COLO668 (cell line): ENCODE measurements at regions not wholly inside any gene's neighbourhood (a gene's known extent, or its start where the extent isn't known, plus 50 kb on each side); places are given as distances from the start of the nearest gene placed in this dataset.
"Not testable (repeated sequence)": the region's sequence is repeated elsewhere in the genome, so short reads cannot be mapped to it uniquely, and the experiment has no call there.

Source experiments
- DNase-seq: peaks from one replicate; lab custom pipeline; 2025; ENCODE audit not compliant: unreplicated experiment; lab: John Stamatoyannopoulos, UW

DNA sequence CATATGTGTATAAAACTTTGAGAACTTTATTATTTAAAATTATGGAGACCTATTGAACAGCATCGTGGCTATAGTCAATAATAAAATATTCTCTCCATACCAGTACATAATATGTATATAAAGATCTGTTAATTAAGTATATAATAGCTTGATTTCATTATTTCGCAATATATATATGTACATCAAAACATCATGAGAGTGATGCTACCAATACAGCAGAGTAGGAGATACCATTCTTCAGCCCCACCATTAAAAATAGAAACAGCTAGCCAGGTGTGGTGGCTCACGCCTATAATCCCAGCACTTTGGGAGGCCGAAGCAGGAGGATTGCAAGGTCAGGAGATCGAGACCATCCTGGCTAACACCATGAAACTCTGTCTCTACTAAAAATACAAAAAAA lies 1755.3 kb upstream of the SPRY2 start:
- no peak for DNase-seq

DNA sequence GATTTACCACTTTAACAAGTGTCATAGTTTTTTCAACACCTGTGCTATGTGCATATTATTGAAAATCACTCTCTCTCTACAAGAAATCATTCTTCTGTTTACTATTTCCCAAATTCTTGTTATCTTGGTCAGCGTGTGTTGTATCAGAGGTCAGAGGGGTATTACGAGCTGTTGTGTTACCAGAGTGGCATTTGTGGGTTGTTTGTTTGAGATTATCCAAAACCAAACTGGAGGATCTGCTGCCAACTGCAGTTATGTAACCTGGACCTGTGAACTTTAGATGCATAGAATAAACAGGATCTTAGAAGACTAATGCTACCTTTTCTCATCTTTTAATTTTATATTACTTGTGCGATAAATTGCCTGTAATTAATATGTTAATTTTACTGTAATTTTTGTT lies 1751.4 kb upstream of the SPRY2 start:
- no peak for DNase-seq

DNA sequence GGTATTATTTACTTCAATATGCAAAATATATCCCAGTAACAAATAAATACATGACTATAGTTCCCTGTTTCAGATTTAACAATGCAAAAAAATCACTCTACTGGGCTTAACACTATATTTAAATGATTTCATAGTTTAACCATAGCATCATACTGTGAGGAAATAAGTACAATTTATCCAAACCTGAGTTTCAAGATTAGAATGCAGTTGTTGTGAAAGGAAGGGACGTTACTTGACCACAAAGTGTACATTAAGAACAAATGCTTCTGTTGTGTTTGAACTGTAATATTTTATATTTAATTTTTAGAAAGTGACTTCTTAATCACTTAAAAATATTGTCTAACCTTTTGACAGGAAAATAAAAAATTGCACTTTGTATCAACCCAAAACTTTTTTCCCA lies 1747.9 kb upstream of the SPRY2 start:
- no peak for DNase-seq

DNA sequence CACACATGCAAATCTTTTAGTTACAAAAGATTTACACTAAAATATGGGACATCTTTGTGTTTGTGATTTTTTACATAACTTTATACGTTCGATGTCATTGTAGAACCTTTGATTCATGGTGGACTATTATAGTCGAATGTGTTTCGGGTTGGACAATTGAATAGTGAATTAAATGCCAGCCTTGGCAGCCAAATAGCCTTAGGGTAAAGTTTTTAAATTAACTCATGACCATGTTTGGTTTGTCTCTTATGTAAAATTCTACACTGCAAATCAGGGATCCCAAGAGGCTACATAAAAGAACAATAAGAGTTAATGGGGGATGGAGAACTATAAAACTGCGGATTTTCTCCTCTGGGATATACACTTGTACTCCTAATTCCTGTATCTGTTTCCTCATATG lies 1735.6 kb upstream of the SPRY2 start:
- DNase-seq = no peak

DNA sequence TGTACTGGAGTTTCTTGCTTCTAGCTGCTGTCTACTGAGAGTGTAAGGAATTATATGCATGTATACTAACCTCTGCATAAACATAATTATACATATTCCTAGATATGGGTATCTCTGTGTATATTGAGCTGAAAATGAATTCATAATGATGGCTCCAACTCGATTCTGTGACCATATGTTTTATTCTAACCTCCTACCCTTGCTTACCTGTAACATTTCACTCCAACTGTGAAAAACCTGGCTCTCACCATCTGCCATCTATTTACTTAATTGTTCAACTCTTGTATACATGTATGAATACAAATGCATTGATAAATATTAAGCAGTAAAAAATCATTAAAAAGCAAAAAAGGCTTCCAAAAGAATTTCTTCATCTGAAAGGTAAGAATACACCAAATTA lies 1729.5 kb upstream of the SPRY2 start:
- no peak for DNase-seq

DNA sequence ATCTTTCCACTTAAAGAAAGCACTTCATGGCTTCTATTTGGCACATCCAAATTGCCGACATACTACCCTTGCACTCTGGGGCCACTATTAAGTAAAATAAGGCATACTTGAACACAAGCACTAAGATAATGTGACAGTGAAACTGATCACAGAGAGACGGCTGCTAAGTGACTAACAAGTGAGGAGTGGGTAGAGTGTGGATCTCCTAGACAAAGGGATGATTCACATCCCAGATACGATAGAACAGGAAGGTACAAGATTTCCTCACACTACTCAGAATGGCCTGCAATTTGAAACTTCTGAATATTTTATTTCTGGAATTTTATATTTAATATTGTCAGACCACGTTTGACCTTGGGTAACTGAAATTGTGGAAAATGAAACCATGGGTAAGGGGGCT lies 1721.8 kb upstream of the SPRY2 start:
- DNase-seq = no peak

DNA sequence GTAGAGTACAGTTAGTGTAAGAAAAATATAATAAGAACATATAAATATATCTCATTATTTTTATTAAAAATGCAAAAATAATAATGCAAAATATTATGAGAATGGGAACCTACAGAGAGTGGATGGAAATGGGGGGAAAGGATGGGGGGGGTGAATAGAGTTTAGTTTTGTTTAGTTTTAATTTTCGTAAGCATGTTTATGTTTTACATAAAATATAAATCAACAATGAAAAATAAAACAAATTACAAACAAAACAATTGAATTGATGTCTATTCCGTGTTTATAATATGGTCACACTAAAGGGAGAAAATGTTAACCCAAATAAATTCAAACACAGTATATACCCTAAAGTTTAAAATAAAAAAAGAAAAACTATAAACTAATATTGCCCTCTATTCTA lies 1717.4 kb upstream of the SPRY2 start:
- no peak for DNase-seq

DNA sequence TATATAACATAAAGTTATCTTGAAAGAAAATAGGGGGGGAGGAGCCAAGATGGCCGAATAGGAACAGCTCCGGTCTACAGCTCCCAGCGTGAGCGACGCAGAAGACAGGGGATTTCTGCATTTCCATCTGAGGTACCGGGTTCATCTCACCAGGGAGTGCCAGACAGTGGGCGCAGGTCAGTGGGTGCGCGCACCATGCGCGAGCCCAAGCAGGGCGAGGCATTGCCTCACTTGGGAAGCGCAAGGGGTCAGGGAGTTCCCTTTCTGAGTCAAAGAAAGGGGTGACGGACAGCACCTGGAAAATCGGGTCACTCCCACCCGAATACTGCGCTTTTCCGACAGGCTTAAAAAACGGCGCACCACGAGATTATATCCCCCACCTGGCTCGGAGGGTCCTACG lies 1704.4 kb upstream of the SPRY2 start:
- DNase-seq = not testable (repeated sequence)

DNA sequence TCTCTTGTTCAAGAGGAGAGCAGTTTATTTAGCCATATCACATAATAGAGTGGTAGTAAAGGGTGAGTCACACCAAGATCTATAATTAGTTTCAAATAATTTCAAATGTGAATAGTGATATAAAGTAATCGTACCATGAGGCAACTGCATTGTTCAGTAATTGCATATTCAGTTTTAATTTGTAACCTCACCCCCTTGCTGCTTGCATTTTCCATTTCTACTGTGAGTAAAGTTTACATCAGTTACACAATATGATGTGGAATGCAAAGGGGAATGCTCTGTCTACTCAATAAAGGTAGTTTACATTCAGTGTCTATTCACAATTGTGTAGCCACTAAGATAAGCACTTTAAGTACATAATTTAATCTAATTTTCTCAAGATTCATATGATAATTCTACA lies 1695.7 kb upstream of the SPRY2 start:
- no peak for DNase-seq

DNA sequence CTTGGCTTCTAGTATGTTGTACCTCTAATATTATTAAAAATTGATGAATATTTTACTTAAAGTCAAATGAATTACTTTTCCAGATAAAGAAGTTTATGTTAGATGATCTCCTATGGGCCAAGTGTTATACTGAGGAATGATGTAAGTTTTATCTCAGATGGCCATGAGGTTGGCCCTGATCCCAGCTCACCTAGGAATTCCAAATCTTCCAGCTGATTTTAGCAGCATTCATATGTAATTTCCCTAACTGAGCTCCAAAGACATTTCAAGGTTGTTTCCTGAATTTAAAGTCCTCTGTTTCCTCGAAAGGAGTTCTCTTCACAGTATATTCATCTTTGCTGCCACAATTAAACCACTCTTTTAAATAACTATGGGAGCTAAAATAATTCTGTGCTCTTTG lies 1670.4 kb upstream of the SPRY2 start:
- no peak for DNase-seq

DNA sequence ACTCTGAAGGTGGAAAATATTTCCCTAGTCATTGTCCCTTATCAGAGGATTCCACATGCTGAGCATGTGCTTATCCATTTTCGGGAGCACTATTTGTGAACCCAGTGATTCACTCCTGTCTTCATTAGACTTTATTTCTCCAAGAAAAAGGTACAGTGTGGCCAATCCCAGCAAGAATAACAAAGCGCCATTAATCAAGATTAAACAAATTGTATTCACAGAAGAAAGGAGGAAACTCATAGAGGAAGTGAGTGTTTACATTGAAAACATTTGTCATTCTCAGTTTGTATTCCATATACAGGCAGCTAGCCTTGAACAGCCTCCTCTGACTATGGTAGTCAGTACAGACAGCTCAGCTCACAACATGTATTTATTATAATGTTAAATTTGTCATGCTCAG lies 1669.9 kb upstream of the SPRY2 start:
- no peak for DNase-seq

DNA sequence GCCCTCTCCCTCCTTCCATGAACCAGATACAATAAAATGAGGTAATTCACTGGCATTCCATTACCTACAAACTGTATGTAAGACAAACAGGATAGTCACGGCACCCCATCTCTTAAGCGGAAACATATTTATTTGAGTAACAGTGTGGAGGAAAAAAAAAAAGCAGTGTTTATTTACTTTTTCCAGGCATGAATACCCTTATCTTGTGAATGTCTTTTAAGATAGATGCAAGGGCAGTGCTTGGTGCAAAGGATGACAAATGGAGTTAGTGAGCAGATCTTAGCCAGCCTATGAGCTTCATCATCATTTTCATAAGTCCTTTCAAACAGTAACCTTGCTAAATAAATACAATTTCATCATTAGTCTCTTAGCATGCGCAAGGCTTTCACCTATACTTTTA lies 1661.8 kb upstream of the SPRY2 start:
- no peak for DNase-seq

DNA sequence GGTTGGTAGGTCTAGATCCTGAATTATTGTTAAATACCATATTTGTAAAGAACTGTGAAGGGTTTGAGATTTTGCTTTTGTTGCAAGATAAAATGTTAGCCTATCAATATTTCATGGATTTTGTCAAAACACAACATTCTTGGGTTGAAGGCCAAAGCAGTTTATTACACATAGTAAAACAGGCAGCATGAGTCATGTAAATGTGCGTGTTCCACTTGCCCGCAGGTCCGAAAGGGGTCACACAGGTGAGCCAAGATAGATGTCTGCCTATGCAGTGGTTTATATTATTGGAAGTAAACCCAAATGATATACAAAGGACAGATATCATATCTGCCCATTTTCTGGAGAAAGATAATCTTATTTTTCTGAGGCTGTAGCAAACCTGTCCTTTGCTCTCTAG lies 1654.4 kb upstream of the SPRY2 start:
- no peak for DNase-seq

DNA sequence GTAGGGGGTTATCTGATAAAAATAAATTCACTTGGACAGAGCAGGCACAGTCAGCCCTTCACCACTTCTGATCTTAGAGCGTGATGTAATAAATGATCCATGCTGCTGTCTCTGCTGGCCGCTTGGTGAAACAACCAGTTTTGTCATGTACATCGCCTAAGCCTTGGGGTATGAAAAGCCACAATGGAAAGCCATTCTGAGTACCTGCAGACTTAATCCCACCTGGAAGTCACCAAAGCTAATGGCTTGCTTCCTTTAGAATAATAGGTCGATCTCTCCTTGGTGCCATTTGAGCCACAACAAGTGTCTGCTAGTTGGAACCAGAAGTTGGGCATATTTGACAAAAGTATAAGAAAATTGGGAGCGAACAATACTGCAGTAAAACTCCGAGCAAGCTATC lies 1649.7 kb upstream of the SPRY2 start:
- no peak for DNase-seq

DNA sequence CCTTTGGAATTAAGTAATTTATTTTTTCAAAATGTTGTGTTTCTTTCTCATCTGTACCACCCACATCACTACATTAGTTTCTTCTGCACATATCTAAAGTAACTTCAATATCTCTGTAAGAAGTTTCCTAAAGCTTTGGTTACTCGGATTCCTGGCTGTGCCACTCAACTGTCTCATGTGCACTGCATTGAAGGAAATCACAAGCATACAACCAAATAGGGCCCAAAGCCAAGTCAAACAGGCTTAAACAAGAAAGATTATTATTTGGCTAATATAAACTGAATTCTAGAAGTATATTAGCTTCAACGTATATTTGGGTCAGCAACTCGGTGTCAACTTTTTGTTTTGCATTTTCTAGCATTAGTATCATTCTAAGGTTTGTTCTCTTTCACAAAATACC lies 1647.6 kb upstream of the SPRY2 start:
- DNase-seq = no peak

DNA sequence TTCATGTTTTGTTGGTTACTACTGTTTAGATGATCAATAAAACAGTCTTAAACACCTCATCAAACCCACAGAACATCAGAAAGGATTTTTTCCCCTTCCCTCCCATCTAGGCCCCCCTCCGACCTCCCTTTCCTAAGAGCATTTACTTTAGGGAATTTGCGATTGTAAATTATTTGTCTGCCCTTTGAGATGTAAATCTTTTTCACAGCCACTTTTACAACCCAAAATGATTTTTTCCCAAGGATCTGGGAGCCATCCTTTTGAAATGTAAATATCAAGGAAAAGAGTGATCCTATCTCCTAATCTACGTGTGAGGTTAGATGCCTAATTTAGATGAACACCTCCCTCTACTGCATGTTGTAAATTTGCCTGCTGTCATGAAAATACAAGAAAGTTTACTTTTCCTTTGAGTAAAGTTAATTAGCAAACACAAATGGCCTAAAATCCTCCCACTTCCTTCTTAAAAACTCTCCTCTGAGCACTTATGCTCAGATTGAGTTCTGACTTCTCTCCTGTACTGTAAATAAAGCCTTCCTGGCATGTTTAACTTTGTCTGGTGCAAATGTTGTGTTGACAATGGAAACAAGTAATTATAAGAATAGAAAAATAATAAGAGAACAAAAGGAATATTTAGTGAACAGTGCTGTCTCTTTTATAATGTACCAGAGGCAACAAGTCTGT lies 1646.9 kb upstream of the SPRY2 start:
- no peak for DNase-seq

DNA sequence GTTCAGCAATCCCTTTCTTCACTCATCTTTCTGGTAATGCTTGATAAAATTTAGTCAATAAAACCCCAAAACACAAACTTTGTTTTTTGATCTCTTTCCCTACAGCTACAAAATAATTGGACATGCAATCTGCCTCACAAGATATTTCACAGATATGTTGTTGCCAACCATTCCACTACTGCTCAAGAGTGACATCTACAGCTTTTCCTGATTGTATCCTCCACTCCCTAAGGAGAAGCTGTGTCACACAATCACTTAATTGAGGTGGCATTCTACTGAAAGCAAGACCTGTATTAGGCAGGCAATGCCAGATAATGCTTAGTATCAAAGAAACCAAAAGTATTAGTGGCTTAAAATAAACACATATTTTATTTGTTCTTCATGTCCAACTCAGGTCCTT lies 1646.2 kb upstream of the SPRY2 start:
- DNase-seq = no peak

DNA sequence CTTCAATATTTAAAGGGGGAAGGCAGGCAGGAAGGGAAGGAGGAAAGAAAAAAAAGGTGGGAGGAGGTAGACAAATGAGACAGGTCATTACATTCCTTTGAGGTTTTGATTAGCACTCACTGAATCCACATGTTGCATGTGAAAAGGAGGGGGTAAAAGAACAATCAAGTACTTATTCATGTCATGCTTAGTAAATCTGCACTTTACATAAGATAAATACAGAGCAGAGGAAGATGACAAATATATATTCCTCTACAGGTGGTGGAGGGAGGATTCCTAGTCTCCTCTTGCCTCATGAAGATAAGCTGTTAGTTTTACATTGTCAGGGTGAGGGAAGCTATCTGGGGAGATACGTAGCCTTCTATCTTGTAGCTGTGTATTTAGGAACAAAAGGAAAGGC lies 1645.4 kb upstream of the SPRY2 start:
- no peak for DNase-seq

DNA sequence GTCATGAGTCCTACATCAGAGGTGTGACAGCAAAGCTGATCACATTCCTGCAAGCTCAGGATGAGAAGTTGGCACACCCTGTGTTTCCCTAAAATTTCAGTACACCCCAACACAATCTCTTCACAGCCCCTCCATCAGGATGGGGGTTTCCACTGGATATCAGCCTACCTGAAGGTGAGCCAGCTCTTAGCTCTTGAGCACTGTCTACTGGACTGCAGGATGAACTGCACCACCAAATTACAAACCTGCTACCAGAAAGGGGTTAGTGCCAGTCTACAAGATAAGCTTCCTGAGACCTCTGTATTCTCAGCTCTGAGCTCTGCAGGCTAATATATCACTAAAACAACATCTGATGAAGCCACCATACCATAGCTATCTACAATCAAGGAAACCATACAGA lies 1616.2 kb upstream of the SPRY2 start:
- DNase-seq = no peak

DNA sequence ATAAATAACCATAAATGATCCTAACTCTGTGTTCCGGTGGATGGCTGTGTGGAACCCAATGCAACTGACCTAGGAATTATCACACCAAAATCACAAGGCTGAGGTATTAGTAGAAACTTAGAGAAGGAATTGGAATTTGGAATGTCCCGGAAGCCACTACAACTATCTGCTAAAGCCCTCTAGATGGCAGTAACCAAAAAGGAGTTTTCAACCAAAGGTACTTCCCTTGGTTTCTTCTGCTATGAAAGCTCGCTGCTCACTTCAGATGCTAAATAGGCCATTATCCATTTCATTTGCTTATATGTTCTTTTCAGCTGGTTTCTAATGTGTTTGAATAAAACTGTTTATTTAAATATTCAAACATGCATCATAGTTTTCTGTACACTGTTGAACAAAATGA lies 1589.1 kb upstream of the SPRY2 start:
- no peak for DNase-seq

DNA sequence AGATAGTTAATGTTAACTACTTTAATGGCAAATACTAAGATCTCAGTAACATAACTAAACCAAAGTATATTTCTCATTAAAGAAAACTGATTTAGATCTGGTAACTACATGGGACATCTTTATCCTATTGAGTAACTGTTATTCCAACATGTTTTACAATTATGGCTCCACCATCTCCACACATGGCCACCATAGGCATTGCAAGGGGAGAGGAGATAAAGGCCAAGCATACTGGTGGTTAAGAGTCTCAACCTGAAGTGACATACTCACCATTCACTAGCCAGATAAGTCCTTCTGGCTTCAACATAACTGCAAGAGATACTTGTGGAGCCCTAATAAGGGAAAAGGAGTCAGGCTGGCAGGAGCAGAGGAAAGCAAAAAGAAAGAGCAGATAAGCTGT lies 1586.4 kb upstream of the SPRY2 start:
- no peak for DNase-seq

DNA sequence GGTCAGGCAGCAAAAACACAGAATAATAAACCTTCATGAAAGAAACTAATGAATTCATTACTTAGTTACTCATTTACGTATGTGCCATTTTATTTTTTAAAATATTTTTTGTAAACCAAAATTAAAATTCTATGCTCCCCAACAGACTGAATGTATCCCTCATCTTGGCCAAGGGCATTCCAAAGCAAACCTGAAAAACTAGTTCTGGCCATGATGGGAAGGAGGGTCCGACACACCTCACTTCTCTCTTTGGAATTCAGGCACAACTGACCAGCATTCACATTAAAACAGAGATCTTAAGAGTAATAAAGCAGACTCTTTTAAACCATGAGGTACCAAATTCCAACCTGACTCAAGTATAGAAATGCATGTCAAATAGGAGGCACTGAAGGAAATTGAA lies 1576.9 kb upstream of the SPRY2 start:
- no peak for DNase-seq

DNA sequence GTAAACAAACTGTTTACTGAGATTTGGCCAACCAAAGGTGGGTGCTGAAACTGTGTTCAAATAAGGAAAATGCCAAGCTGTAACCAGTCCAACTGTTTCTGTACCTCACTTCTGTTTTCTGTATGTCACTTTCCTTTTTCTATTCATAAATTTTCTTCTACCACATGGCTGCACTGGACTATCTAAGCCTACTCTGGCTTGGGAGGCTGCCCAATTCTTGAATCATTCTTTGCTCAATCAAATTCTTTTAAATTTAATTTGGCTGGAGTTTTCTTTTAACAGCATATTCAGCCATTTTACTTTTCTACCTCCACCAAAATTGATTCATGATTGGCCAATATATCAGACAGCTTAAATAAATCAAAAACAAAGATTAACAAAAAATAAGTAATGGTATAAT lies 1575.5 kb upstream of the SPRY2 start:
- no peak for DNase-seq
